ENCODE measurements at regions not wholly inside any gene's neighbourhood (a gene's known extent, or its start where the extent isn't known, plus 50 kb on each side); places are given as distances from the start of the nearest gene placed in this dataset.
A peak's percentile ranks its signal among the peaks of the same experiment; 100 is the strongest.

- no peaks in the 10 kb centered on the region for H3K36me3 Mint-ChIP-seq (ENCODE audit: insufficient read depth, unreplicated experiment)
- Histone ChIP-seq H3K9me3 (no peaks in the 10 kb centered on the region), H3K36me3 (ENCODE audit: control insufficient read depth, insufficient read depth, low read length) (no peaks in the 10 kb centered on the region), H3K4me3 (ENCODE audit: low read depth, low read length) (no peak overlapping the region), H3K4me1 (peaks cover 7% of the 10 kb centered on the region), H3K27me3 (replicated peaks; ENCODE audit: control insufficient read depth, insufficient read depth, low read length) (no peaks in the 10 kb centered on the region)
- H3K4me1 Mint-ChIP-seq (ENCODE audit: low read depth, unreplicated experiment): no peaks in the 10 kb centered on the region
- H3K9me3 Mint-ChIP-seq (ENCODE audit: unreplicated experiment): no peaks in the 10 kb centered on the region
- CTCF ChIA-PET: no interaction called here
- peak; percentile 48 to 66 for DNase-seq
- no peak overlapping the region for H3K27ac Mint-ChIP-seq (ENCODE audit: unreplicated experiment)
- no TSS peak for BruUV-seq (replicated peaks)
- peak overlapping the region; percentile 43 for H3K4me3 Mint-ChIP-seq (ENCODE audit: unreplicated experiment)
- H3K27me3 Mint-ChIP-seq (ENCODE audit: insufficient read depth, unreplicated experiment): no peaks in the 10 kb centered on the region
- TF ChIP-seq CTCF (IDR thresholded peaks at IDR 0.05; ENCODE audit: insufficient read depth in 1 of 2, low read depth in 1 of 2, low read length in 1 of 2, severe bottlenecking in 1 of 2, unreplicated experiment in 1 of 2): no peak
- intact Hi-C loops (cut with micrococcal nuclease; ENCODE audit: unreplicated experiment): no loop called here
- POLR2A ChIA-PET: no interaction called here
Measured at GRCh38 chr6:15036690-15037245, 209.1 kb upstream of the JARID2 start.

- Histone ChIP-seq H3K4me3 (ENCODE audit: low read depth, low read length) (no peak overlapping the region), H3K27me3 (replicated peaks; ENCODE audit: control insufficient read depth, insufficient read depth, low read length) (no peaks in the 10 kb centered on the region), H3K9me3 (no peaks in the 10 kb centered on the region), H3K36me3 (ENCODE audit: control insufficient read depth, insufficient read depth, low read length) (no peaks in the 10 kb centered on the region), H3K4me1 (peaks cover 7% of the 10 kb centered on the region)
- no peak for TF ChIP-seq CTCF (IDR thresholded peaks at IDR 0.05; ENCODE audit: insufficient read depth in 1 of 2, low read depth in 1 of 2, low read length in 1 of 2, severe bottlenecking in 1 of 2, unreplicated experiment in 1 of 2)
- Mint-ChIP-seq H3K9me3 (ENCODE audit: unreplicated experiment) (no peaks in the 10 kb centered on the region), H3K4me3 (ENCODE audit: unreplicated experiment) (peak overlapping the region; percentile 43), H3K4me1 (ENCODE audit: low read depth, unreplicated experiment) (no peaks in the 10 kb centered on the region), H3K36me3 (ENCODE audit: insufficient read depth, unreplicated experiment) (no peaks in the 10 kb centered on the region), H3K27ac (ENCODE audit: unreplicated experiment) (no peak overlapping the region), H3K27me3 (ENCODE audit: insufficient read depth, unreplicated experiment) (no peaks in the 10 kb centered on the region)
- CTCF ChIA-PET: no interaction called here
- no peak for DNase-seq
- intact Hi-C loops (cut with micrococcal nuclease; ENCODE audit: unreplicated experiment): no loop called here
- BruUV-seq (replicated peaks): no TSS peak
- POLR2A ChIA-PET: no interaction called here
Measured at GRCh38 chr6:15037253-15037652, 208.6 kb upstream of the JARID2 start.

GRCh38 chr6:15038013-15038791, 207.7 kb upstream of the JARID2 start:
- no peak for DNase-seq
- peaks cover 14% of the 10 kb centered on the region for H3K4me1 ChIP-seq
- no peaks in the 10 kb centered on the region for H3K9me3 Mint-ChIP-seq (ENCODE audit: unreplicated experiment)
- H3K27me3 Mint-ChIP-seq (ENCODE audit: insufficient read depth, unreplicated experiment): no peaks in the 10 kb centered on the region
- no peak for TF ChIP-seq CTCF (IDR thresholded peaks at IDR 0.05; ENCODE audit: insufficient read depth in 1 of 2, low read depth in 1 of 2, low read length in 1 of 2, severe bottlenecking in 1 of 2, unreplicated experiment in 1 of 2)
- H3K36me3 Mint-ChIP-seq (ENCODE audit: insufficient read depth, unreplicated experiment): no peaks in the 10 kb centered on the region
- intact Hi-C loops (cut with micrococcal nuclease; ENCODE audit: unreplicated experiment): no loop called here
- ChIA-PET POLR2A (no interaction called here), CTCF (no interaction called here)
- no peak overlapping the region for H3K4me3 ChIP-seq (ENCODE audit: low read depth, low read length)
- H3K27ac Mint-ChIP-seq (ENCODE audit: unreplicated experiment): no peak overlapping the region
- H3K27me3 ChIP-seq (replicated peaks; ENCODE audit: control insufficient read depth, insufficient read depth, low read length): no peaks in the 10 kb centered on the region
- H3K36me3 ChIP-seq (ENCODE audit: control insufficient read depth, insufficient read depth, low read length): no peaks in the 10 kb centered on the region
- no TSS peak for BruUV-seq (replicated peaks)
- H3K4me3 Mint-ChIP-seq (ENCODE audit: unreplicated experiment): no peak overlapping the region
- no peaks in the 10 kb centered on the region for H3K4me1 Mint-ChIP-seq (ENCODE audit: low read depth, unreplicated experiment)
- no peaks in the 10 kb centered on the region for H3K9me3 ChIP-seq

Data from Caco-2 (cell line).